ENCODE measurements at regions not wholly inside any gene's neighbourhood (a gene's known extent, or its start where the extent isn't known, plus 50 kb on each side); places are given as distances from the start of the nearest gene placed in this dataset.
A peak's percentile ranks its signal among the peaks of the same experiment; 100 is the strongest.

DNA sequence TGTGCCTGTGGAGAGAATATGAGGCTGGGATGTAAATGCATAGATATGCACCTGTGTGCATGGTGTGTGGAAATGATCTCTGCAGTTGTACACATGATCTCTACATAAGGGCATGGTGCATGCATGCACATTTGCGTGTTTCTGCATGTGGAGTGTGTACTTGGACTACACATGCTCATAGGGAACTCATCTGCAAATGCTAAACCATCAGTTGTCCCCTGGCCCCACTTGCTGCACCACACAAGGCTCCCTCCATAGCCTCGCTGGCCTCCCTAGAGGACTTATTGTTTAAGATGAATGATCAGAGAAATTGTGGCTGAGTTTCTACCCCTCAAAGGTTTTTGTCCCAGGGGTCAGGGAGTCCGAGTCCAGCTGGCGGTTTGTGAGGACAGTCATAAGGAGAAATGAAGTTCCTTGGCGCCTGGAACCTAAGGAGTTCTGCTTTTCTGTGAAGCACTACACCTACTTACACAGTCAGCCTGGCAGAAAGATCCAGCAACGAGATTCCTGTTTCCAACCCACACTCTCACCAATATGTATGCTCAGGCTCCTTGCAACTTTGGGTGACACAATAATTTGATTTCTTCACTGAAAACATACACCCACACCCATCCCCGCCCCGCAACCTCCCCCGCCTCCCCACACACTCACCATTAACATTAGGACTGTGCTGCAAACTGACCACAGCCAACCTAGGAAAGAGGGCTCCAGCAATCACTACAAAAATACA, 79.9 kb upstream of the CPEB4 start:
- no peak for DNase-seq

DNA sequence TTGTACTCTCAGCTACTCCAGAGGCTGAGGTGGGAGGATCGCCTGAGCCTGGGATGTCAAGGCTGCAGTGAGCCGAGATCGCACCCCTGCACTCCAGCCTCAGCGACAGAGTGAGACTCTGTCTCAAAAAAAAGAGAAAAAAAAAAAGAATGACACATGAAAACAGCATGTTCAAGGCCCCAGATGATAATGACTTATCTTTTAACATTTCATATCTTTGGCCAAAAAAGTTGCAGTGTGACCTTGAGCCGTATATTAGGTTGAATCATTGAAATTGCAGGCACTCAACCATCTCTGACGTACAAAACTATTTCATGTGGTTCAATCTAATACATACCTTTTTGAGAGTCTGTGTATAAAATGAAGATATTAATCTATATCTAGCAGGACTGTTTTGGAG, 79.1 kb upstream of the CPEB4 start:
- DNase-seq = no peak

DNA sequence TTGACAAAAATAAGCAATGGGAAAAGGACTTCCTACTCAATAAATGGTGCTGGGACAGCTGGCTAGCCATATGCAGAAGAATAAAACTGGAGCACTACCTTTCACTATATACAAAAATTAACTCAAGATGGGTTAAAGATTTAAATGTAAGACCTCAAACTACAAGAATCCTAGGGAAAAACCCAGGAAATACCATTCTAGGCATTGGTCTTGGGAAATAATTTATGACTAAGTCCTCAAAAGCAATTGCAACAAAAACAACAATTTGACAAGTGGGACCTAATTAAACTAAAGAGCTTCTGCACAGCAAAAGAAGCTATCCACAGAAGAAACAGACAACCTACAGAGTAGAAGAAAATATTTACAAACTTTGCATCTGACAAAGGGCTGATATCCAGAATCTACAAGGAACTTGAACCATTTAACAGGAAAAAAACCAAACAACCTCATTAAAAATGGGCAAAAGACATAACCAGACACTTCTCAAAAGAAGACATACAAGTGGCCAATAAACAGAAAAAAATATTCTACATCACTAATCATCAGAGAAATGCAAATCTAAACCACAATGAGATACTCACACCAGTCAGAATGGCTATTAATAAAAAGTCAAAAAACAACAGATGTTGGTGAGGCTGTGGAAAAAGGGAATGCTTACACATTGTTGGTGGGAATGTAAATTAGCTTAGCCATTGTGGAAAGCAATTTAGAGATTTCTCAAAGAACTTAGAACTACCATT, 75.2 kb upstream of the CPEB4 start:
- DNase-seq = no peak

DNA sequence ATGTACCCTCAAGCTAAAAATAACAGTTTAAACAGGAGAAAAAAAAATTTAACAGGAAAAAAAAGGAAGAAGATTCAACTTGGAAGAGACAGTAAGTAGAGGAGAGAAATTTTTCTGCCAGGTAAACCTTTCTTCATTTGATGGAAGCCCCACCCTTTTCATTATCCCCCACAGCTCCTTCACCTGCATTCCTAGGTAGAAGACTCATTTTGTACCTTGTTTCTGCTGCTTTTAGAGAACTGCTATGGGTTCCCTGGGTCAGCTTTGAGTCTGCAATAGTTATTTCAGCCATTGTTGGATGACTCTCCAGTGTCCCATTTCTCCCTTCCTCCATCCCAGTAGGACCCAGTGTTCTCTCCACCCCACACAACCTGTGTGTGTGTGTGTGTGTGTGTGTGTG, 74.1 kb upstream of the CPEB4 start:
- DNase-seq = no peak

DNA sequence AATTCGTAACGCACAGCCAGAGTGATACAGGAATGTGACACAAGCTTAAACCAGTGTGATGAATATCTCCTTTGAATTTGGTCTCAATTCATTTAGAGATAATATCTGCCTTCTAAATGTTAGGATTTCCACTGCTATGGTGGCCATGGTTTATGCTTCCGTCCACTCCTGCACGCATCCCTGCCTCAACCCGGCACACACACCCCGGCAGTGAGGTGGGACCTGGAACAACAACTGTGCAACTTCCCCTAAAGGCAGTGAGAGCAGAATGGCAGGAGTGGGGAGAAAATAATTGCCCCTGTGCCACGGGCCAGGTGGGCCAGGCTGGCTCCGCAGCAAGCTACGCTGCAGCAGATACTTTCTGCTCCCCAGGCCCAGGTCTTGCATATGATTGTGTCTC, 72.6 kb upstream of the CPEB4 start:
- DNase-seq = no peak

DNA sequence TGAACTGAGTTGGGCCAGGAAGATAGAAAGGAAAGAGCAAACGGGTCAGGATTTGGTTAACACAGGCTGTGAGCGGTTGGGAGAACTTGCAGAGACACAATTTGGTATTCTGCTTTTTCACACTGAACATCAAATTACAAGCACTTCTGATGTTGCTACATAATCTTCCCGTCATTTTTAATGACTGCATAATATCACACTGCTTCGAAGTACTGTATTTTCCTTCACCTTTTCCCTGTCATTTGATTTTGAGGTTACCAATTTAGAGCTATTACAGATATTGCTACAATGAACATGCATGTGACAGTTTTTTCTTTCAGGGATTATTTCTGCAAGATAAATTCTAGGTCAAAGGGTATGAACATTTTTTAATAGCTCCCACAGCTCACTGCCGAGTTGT, 71.4 kb upstream of the CPEB4 start:
- DNase-seq = no peak

DNA sequence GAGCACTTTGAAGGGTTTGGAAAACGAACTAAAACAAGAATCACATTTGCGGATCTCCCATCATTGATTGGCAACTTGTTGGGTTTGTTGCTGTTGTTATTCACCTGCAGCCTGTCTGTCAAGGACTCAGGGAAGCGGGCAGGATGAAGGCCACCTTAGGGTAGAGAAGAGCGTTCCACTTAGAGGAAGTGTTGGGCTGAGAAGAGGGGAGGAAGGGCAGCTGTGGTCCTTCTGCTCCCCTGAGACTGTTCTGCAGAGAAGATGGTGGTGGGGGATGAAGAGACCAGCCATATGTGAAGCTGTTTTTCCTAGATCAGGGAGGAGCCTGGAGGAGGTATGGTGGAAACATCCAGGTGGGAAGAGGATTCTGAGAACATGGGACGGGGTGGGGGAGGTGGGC, 70.6 kb upstream of the CPEB4 start:
- no peak for DNase-seq

DNA sequence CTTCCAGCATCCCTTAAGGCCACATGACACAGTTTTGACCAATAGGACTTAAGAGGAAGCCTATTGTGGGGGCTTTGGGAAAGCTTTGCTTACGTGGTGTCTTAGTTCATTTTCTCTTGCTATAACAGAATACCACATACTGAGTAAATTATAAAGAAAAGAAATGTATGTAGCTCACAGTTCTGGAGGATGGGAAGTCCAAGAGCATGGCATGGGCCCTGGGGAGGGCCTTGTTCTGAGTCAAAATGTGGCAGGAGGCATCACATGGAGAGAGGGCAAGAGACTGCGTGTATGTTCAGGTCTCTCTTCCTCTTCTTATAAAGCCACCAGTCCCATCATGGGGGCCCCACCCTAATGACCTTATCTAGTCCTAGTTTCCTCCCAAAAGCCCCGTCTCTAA, 68.6 kb upstream of the CPEB4 start:
- no peak for DNase-seq

DNA sequence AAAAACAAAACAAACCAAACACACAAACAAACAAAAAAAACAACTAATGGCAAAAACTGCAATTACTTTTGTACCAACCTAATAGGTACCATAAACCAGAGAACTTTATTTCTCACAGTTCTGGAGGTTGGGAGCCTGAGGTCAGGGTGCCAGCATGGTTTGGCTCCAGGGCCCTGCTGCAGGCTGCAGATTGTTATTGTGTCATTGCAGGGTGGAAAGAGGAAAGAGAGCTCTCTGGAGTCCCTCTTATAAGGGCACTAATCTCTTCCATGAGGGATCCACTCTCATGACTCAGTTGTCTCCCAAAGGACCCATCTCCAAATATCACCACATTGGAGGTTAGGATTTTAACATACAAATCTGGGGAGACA, 64.9 kb upstream of the CPEB4 start:
- DNase-seq = no peak

DNA sequence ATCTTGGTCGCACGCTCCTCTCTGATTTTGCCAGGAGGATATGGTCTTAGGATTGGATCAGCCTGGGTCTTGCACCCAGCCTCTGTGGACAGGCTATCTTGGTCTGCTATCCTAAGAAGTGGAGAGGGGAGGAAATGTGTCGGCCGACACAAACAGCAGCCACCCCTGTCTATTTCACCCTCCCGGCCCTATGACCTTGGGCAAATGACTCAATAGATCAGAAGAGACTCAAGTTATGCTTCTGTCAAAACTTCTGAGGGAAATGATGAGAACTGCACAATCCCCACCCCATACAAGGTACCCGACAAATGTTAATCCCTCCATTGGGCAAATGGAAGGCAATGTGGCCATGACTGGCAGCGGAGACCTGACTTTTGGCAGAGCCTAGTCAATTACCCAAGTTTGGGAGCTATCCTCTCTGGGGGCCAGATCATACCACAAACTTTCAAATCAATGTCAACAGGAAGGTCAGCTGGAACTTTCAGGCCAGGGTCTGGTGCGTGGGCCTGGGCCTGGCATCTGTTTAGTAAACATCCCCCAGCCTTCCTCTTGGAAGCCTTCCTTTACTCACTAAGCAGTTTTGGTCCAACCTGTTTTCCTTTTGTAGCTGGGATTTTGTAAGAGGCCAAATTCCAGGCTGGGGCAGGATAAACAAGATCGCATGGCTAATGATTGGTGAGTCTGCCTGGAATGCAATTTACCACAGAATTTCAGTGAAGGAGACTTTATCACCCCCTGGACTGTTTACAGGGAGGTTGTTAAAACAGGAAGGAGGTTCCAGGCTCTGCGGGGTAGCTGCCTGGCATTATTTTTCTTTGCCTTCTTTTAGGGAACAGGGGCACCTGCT, 64.2 kb upstream of the CPEB4 start:
- no peak for DNase-seq

DNA sequence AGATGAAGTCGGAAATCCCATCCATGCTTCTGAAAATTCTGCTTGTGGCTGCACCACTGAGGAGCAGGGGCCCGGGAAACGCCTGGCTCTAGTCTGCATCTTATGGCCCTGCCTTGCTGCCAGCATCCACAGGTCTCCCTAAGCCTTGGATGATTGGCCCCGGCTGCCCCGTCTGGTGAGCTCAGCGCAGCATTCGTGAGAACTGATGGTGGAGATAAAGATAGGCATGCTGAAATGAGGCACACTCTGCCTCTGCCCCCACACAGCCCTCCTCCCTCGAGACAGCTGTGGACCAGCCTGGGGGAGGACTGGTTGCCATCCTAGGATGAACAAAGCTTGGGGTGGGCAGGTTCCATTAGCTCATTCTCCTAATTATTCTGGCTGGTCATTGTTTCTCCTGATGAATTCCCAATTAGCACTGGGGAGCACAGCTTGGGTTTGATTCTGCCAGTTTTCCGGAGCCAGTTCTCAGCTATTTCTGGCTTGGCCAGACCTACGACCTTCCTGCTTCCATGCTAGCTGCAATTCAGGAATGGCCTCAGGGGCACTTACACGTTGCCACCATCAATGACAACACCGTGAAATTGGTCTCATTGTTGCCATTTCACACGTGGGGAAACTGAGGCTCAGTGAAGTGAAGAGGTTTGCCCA, 62.8 kb upstream of the CPEB4 start:
- no peak for DNase-seq

DNA sequence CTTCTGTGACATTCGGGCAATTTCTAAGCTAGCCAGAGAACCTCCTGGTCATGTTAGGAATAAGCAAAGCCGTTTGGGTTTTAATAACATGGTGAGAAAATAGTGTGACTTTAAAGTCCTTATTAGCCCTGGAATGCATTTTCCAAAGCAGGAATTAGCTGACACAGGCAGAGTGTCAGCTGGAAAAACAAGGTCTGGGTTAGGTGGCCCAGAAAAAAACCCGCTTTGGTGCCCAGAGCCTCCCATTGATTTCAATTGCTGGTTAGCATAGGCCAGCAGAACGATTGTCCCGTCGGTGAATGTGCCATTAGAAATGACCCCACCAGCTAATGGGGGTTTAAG, 62.1 kb upstream of the CPEB4 start:
- no peak for DNase-seq

DNA sequence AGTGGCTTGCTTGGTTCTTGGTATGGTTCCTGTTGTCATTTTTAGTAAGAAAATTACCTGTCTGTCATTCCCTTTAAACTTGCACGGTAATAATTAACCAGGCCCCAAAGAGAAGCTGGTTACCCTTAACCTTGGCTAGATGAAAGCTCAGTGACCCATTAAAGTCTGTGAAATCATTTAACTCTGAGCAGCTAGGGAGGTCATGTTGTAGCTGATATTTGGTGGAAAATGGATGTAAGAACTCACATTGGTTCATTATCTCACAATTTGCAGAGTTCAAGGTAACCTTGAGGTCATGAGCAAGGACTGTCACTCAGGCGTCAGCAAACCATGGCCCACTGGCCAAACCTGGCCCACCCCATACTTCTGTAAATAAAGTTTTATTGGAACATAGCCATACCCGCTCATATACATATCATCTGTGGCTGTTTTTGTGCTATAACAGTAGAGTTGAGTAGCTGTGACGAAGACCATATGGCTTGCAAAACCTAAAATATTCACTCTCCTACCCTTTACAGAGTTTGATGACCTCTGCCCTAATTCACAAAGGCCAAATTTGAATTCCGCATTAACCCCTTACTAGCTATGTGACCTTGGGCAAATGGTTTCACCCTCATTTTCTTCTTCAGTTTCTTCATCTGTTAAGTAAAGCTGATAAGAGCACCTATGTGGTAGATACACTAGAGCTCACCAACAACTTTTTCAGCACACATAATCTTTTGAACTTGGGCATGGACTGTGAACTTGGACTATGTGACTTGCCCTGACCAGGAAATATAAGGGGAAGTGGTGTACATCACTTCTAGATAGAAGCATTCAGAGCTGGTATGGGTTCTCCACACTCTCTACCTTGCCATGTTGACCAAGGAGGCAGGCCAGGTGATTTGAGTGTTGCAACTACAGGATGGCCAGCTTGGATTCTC, 61.5 kb upstream of the CPEB4 start:
- no peak for DNase-seq

DNA sequence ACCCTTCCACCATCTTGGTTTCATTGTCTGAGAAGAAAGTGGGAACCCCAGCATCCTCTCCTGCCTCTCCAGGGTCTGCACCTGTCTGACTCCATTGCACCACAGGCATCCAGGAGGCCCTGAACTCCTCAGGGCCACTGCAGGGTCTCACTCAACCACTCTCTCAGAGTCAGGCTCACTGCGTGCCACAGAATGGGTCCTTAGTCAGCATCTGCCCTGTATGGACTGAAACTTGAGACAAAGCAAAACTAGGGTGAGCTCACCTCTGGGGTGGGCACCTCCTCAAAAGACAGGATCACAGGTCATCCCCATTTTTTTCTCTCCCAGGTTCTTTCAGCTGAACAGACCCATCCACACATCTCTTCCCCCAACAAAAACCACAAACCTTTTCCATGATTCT, 59.2 kb upstream of the CPEB4 start:
- DNase-seq = no peak

DNA sequence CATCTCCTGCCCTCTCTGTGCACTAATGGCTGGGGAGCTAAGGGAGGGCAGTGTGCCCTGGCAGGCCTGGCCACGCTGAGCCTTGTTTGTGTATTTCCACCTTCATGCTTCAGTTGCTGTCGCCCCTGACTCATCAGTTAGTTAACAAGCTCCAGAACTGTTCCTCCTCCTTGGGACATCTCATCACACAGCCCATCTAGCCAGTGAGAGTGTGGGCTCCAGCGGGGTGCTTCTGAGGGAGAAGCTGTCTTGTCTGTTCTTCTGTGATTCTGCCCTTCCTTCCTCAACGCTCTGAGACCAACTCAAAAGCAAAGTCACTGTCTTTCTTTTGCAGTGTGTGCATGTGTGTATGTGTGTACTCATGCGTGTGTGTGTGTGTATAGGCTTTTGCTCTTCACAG, 58.3 kb upstream of the CPEB4 start:
- peak in 1 of 2 experiments; percentile 26 for DNase-seq

DNA sequence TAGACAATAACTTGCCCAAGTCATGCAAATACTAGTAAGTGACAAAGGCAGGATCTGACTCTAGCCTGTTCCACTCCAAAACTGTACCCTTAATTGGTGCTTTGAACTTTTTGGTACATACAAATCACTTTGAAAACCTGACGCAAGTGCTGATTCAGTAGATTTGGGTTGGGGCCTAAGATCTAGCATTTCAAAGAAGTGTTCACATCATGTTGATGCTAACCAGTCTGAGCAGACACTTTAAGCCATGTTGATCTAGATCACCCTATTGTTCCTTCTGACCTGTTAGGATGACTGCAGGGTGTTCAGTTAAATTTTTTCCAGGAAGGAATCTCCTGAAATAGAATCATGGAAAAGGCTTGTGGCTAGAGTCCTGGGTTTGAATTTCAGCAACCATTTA, 57.7 kb upstream of the CPEB4 start:
- no peak for DNase-seq

DNA sequence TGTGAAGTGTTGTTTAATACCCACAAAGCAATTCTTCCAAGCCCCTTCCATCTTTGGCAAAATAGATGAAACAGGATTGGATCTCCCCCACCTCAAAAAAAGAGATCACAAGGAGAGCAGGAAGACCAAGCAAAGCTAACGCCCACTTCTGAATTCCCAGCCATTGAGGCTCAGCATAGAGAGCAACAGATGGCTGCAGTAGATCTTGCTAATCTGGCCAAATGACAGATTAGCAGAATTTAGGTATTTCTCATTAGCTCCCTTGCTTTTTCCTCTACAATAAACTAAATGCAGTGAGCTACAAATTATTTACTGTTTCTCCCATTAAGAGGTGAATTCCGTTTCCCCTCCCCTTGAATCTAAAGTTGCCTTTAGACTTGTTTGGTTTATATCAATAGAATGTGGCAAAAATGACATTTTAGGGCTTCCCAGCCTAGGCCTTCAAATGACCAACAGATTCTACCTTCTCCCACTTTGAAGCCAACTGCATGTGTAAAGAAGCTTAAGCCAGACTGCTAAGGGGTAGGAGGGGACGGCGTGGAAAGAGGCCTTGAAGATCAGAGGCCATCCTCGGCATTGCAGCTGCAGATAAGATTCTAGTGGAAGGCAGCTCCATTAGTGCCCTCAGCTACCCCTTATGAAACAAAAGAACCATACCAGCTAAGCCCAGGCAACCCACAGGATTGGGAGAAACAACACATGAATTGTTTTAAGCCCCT, 56.8 kb upstream of the CPEB4 start:
- DNase-seq = no peak

DNA sequence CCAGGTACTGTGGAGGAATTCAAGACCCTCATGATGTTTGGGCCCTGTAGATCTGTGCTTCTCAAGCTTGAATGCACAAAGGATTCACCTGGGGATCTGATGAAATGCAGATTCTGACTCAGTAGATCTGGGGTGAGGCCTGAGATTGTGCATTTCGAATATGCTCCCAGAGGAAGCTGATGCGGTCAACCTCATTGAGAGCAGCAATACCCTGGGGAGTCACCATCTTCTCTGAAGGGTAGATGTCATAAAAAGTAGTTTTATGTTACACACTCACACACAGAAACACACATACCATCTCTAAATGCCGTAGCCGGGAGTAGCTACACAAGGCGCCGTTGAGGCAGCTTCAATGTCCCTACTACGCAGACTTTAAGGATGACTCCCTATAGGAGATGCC, 55.8 kb upstream of the CPEB4 start:
- no peak for DNase-seq

DNA sequence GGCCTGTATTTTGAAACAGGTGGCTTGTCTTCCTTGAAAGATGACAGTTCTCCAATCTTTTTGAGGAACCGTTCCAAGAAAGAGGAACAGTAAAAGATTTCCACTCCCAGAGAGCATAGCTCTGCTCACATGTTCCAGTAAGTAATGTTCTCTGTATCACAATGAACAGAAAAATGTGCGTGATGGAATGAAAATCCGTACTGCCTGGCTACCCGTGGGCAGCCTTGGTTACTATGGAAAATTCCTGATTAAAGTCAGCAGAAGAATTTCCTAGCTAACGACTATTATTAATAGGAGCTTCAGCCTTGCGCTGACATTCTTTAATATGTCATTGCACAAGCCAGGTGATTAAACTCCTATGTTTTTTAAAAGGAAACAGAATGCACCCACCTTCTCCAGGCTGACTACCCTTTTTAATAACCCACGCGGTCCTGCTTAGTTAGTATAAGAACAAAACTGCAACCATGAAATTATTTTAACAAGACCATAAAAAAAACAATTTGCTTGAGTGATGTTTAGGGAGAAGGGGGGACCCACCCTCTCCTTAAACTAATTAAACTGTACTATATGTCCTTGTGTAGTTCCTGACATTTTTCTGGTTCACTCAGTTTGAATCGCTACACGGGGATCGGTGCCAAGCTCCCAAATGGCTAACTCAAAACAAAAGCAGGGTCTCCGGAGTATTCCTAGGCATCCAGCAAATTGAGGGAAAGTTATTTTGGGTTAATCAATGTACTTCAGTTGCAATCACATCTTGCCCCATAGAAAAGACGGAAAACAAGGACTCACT, 54.8 kb upstream of the CPEB4 start:
- DNase-seq = no peak

DNA sequence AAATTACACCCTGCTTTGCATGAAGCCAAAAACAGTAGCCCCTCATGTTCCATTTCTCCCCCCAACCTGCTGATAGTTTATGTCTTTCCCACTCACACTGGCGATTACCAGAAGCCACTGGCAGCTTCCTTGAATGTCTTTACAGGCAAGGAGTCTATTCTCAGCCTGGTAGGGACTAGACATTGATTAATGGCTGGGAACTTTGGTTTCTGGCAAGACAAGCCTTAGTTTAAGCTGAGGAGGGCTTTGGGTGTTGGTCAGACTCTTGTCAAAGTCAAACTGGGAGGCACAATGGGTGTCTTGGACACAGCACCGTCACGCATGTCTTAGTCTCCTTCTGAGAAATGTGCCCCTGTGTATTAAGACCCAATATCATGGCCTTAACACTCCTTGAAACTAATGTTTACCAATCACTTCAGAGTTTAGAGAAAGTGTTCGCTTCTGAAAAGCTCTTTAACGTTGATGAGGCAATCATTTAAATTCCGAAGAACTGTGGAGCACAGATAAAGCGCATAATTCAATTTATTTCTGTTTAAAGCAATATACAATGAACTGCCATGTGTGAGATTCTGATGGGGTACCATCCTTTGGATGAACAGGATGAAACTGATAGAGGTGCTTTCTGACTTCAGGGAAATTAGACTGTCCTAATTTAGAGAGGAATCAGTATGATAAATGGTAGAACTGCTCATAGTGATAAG, 53.9 kb upstream of the CPEB4 start:
- no peak for DNase-seq

Data from NCI-H446 (cell line).